IPS-NIHi7 (cell line): ENCODE measurements at regions not wholly inside any gene's neighbourhood (a gene's known extent, or its start where the extent isn't known, plus 50 kb on each side); places are given as distances from the start of the nearest gene placed in this dataset.

Source experiments
- DNase-seq: peaks from one replicate; pipeline ENCODE4 v3.0.0; 2012; ENCODE audit warnings: mixed read lengths; ENCODE audit errors: extremely low spot score

GRCh38 chr11:93959663-93960062, 61.5 kb upstream of the HEPHL1 start:
- DNase-seq: no peak

GRCh38 chr11:93963072-93963471, 58.1 kb upstream of the HEPHL1 start:
- DNase-seq: no peak

GRCh38 chr11:93967258-93967657, 53.9 kb upstream of the HEPHL1 start:
- DNase-seq: no peak

GRCh38 chr11:93967944-93968343, 53.2 kb upstream of the HEPHL1 start:
- no peak for DNase-seq

- DNase-seq: peak; percentile 20
Observed at GRCh38 chr11:93969925-93970922, 50.9 kb upstream of the HEPHL1 start.
